Ishikawa (cell line): ENCODE measurements at regions not wholly inside any gene's neighbourhood (a gene's known extent, or its start where the extent isn't known, plus 50 kb on each side); places are given as distances from the start of the nearest gene placed in this dataset.

Experiments
- CEBPB ChIP-seq: IDR thresholded peaks from 2 replicates; pipeline ENCODE4 v1.6.1; 2012
- CREB1 ChIP-seq: IDR thresholded peaks from 2 replicates; pipeline ENCODE4 v1.6.1; 2012; ENCODE audit warnings: low read depth
- EGR1 ChIP-seq: IDR thresholded peaks from 2 replicates; pipeline ENCODE4 v1.6.1; 2012
- EP300 ChIP-seq: IDR thresholded peaks from 2 replicates; pipeline ENCODE4 v1.6.1; 2012; ENCODE audit warnings: borderline replicate concordance
- FOXM1 ChIP-seq: IDR thresholded peaks from 2 replicates; pipeline ENCODE4 v1.6.1; 2012; ENCODE audit warnings: low read depth, borderline replicate concordance
- MAX ChIP-seq: IDR thresholded peaks from 2 replicates; pipeline ENCODE4 v1.6.1; 2012
- NFIC ChIP-seq: IDR thresholded peaks from 2 replicates; pipeline ENCODE4 v1.6.1; 2012
- RAD21 ChIP-seq: IDR thresholded peaks from 2 replicates; pipeline ENCODE4 v1.6.1; 2012; ENCODE audit warnings: low read depth
- REST ChIP-seq: IDR thresholded peaks from 2 replicates; pipeline ENCODE4 v1.6.1; 2012; ENCODE audit warnings: low read depth, mild to moderate bottlenecking
- TAF1 ChIP-seq: IDR thresholded peaks from 2 replicates; pipeline ENCODE4 v1.6.1; 2012; ENCODE audit warnings: low read depth, mild to moderate bottlenecking
- TCF12 ChIP-seq: IDR thresholded peaks from 2 replicates; pipeline ENCODE4 v1.6.1; 2012; ENCODE audit warnings: low read depth
- TEAD4 ChIP-seq: IDR thresholded peaks from 2 replicates; pipeline ENCODE4 v1.6.1; 2012
- USF1 ChIP-seq: IDR thresholded peaks from 2 replicates; pipeline ENCODE4 v1.6.1; 2012
- ZBTB7A ChIP-seq: IDR thresholded peaks from 2 replicates; pipeline ENCODE4 v1.6.1; 2012; ENCODE audit warnings: low read depth

- TF ChIP-seq EP300 (no peak), ZBTB7A (no peak), TEAD4 (no peak), TCF12 (no peak), CREB1 (no peak), CEBPB (no peak), MAX (no peak), TAF1 (no peak), FOXM1 (no peak), RAD21 (no peak), USF1 (no peak), EGR1 (no peak), REST (no peak), NFIC (no peak)
These were observed 504.6 kb upstream of the KLHL1 start for GRCh38 chr13:70612881-70613280.
